ENCODE measurements at regions not wholly inside any gene's neighbourhood (a gene's known extent, or its start where the extent isn't known, plus 50 kb on each side); places are given as distances from the start of the nearest gene placed in this dataset.
"Not testable (repeated sequence)": the region's sequence is repeated elsewhere in the genome, so short reads cannot be mapped to it uniquely, and the experiment has no call there.

DNA sequence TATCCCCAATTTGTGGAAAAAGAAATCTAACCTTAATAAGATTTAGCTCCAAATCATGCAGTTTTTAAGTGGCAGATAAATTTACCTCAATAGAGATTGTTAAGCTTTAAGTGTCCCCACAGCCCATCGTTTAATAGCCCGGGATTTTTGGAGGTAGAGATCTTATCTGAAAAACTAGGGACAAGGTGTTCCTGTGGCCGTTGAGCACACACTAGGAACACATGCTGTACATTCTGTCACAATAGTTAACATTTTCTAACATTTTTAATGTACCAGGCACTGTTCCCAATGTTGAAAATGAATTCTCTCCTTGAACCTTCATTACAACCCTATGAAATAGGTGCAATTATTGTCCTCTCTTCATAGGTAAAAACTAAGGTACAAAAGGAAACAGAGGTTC, 85.7 kb upstream of the PLD5 start:
- no peak for DNase-seq

DNA sequence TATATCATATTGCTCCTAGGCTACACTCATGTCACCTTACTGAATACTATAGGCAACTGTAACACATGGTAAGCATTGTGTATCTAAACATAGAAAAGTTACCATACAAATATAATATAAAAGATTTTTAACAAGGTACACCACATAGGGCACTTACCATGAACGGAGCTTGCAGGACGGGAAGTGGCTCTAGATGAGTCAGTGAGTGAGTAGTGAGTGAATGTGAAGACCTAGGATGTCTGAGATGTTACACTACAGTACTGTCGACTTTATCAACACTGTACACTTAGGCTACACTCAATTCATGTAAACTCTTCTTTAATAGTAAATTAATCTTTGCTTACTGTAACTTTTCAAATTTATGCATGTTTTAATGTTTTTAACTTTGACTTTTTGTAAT, 81.0 kb upstream of the PLD5 start:
- no peak for DNase-seq

DNA sequence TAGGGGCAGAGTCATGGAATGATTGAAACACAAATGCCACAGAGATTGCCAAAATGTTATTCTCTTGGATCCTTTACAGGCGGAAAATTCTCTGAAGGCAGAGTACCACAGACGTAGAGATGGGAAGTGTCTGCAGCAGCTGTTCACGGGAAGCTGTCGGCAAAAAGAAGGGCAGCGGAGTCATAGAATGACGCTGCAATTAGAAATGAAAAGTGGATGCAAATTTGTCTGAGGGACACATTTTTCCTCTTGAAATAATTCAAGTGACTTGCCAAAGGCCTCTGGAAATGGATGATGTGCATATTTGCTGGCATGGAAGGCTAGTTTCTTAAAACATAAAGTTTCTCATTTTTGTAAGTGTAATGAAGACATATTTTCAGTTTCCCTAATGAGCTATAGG, 77.5 kb upstream of the PLD5 start:
- no peak for DNase-seq

DNA sequence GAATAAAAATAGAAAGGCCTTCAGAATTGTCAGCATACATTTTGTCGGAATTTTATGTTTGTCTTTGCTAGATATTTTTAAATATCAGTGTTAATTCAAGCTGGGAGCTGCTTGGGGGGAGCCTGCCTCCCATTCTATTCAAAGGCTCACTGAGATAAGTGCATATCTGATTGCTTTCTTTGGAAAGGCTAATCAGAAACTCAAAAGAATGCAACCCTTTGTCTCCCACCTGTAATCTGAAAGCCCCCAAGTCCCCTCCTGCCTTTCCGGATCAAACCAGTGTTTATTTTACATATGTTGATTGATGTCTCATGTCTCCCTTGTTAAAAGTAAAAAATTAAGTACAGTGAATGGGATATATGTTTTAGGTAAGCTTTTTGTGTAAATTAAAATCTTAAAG, 69.3 kb upstream of the PLD5 start:
- not testable (repeated sequence) for DNase-seq

DNA sequence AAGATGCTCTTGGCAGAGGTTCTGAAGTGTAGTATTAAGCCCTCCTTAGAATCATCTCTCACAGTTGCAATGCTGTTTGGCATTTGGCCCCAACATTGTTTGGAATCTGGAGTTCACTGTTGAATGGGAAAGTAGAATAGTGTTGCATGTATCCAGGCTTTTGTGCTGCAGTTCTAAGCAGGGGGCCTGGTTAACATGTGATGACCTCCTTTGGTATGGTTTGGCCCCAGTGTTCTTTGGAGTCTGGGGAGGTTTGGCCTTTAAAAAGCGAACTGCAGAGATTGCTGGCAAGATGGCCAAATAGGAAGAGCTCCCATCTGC, 61.8 kb upstream of the PLD5 start:
- no peak for DNase-seq

DNA sequence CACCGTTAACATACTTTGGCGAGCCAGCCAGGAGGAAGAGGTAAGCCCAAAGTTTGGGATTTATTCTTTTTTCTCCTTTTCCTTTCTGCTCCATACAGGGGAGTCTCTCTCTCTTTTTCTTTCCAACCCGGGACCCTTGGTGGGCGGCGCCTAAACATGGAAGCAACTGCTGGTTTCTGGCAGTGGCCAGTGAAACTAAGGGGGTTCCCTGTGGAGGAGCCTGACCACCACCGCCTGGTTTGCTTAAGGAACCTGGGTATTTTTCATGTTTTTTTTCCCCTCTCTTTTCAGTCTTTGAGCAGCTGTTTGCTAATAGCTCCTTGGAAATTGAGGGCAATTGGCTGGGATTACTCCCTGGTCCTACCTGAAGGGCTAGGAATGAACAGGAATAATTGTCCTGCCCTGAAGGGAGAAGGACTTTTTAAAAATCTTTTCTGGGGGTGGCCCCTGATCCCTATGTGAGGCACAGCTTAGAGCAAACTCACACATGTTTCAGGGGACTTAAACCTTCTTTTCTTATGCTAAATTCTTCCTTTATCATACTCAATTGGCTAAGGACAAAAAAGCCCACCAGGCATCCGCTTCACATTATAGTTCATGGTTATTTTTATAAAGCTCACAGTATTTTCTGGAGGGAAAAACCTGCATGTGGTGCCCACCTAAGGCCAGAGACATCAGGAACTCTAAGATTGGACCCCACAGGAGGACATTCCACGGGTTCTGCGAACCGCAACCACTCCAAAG, 61.3 kb upstream of the PLD5 start:
- no peak for DNase-seq

DNA sequence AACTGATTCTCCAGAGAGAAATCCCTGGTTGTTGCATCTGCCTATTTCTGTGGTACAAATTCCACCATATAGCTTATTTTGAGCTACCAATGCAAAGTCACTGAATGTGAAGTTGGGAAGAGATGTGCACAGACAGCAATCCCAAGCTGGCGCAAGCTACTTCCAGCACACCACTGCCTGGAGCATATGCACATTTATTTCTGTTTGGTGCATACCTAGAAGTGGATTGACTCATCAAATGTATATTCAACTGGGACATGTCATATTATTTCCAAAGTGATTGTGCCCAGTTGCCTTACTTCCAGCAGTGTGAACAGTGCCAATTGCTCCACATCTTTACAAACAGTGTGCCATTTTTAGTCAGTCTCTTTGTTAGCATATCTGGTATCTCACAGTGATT, 58.2 kb upstream of the PLD5 start:
- DNase-seq: no peak

DNA sequence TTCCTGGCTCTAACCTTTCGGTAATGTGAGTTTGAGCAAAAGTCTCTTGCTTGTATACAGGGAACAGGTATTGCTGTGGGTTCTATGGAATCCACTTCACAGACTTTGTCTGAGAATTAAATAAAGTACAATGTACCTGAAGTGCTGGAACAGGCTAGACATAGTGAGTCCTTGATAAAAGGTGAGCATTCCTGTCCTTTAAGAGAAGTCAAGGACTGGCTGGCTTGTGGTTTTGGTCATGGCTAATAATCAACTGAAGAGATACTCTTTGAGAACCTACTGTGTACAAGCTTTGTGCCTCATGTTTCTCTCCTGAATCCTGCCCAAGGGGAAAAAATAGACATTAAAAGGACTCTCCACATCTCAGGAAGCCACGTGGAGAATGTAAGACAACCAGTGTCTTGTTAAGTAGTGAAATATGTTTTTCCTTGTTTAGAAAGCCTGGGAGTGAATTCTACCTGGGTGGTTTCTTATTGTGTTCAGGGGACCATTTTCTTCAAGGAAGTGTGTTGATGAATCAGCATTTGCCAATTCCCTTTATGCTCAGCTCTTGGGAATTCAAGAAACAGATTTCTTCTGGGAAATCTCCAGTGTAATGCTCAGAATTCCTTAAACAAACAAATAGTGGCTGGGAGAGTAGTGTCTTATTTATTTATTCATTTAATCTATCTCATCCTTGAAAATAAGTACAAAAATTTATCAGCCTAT, 55.2 kb upstream of the PLD5 start:
- no peak for DNase-seq

All from fibroblast of upper back skin (primary cell).